ENCODE measurements at regions not wholly inside any gene's neighbourhood (a gene's known extent, or its start where the extent isn't known, plus 50 kb on each side); places are given as distances from the start of the nearest gene placed in this dataset.

DNA sequence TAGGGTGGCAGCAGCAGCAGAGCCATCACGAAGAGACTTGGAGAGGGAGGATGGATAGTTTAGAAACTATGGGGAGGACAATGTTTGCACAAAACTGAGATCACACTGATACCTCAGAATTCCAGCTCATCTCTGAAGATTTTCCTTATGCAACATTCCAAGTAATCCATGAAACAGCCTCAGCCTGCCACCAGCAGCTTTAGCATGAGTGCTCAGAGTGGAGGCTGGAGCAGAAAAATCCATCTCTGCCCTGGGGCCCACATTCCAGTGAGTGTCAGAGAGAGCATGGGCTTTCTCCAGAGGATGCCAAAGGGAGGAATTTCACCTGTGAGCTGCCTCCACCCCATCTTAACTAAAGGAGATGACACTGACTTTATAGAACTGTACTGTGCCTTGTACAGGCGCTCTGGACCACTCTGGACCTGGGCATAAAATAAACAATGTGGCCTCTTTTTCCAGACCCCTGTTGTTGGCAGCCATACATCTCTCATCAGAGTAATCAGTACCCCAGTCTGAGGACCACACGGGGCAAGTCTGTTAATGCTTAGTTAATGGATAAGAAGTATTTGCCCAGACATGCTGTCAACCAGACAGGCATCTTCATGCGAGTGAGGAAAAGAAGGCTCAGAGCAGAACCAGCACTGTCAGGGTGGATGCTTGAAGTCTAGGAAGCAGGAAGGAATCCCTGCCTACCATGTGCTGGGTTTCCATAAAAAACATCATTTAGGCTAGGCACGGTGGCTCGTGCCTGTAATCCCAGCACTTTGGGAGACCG lies 440.9 kb downstream of the ENC1 start:
- no peaks in the 10 kb centered on the region for H3F3A ChIP-seq (replicated peaks; ENCODE audit: low read depth)
- Mint-ChIP-seq H3K9me3 (no peaks in the 10 kb centered on the region), H3K27me3 (ENCODE audit: insufficient read depth, low read depth, poor library complexity) (peaks cover 4% of the 10 kb centered on the region), H3K27ac (no peak overlapping the region), H3K4me1 (no peaks in the 10 kb centered on the region), H3K4me3 (no peak overlapping the region), H3K36me3 (ENCODE audit: low read depth) (no peaks in the 10 kb centered on the region)
- no peaks in the 10 kb centered on the region for H4K20me1 ChIP-seq (replicated peaks; ENCODE audit: insufficient read depth)
- H3K27ac ChIP-seq (ENCODE audit: low read depth) = no peak overlapping the region
- H2AFZ ChIP-seq = no peak overlapping the region
- no peak overlapping the region for H3K4me2 ChIP-seq
- no peaks in the 10 kb centered on the region for H3K27me3 ChIP-seq (ENCODE audit: insufficient read depth)
- DNase-seq (ENCODE audit: low spot score) (no peak), ATAC-seq (no peak)
- TF ChIP-seq, protein P1, sequence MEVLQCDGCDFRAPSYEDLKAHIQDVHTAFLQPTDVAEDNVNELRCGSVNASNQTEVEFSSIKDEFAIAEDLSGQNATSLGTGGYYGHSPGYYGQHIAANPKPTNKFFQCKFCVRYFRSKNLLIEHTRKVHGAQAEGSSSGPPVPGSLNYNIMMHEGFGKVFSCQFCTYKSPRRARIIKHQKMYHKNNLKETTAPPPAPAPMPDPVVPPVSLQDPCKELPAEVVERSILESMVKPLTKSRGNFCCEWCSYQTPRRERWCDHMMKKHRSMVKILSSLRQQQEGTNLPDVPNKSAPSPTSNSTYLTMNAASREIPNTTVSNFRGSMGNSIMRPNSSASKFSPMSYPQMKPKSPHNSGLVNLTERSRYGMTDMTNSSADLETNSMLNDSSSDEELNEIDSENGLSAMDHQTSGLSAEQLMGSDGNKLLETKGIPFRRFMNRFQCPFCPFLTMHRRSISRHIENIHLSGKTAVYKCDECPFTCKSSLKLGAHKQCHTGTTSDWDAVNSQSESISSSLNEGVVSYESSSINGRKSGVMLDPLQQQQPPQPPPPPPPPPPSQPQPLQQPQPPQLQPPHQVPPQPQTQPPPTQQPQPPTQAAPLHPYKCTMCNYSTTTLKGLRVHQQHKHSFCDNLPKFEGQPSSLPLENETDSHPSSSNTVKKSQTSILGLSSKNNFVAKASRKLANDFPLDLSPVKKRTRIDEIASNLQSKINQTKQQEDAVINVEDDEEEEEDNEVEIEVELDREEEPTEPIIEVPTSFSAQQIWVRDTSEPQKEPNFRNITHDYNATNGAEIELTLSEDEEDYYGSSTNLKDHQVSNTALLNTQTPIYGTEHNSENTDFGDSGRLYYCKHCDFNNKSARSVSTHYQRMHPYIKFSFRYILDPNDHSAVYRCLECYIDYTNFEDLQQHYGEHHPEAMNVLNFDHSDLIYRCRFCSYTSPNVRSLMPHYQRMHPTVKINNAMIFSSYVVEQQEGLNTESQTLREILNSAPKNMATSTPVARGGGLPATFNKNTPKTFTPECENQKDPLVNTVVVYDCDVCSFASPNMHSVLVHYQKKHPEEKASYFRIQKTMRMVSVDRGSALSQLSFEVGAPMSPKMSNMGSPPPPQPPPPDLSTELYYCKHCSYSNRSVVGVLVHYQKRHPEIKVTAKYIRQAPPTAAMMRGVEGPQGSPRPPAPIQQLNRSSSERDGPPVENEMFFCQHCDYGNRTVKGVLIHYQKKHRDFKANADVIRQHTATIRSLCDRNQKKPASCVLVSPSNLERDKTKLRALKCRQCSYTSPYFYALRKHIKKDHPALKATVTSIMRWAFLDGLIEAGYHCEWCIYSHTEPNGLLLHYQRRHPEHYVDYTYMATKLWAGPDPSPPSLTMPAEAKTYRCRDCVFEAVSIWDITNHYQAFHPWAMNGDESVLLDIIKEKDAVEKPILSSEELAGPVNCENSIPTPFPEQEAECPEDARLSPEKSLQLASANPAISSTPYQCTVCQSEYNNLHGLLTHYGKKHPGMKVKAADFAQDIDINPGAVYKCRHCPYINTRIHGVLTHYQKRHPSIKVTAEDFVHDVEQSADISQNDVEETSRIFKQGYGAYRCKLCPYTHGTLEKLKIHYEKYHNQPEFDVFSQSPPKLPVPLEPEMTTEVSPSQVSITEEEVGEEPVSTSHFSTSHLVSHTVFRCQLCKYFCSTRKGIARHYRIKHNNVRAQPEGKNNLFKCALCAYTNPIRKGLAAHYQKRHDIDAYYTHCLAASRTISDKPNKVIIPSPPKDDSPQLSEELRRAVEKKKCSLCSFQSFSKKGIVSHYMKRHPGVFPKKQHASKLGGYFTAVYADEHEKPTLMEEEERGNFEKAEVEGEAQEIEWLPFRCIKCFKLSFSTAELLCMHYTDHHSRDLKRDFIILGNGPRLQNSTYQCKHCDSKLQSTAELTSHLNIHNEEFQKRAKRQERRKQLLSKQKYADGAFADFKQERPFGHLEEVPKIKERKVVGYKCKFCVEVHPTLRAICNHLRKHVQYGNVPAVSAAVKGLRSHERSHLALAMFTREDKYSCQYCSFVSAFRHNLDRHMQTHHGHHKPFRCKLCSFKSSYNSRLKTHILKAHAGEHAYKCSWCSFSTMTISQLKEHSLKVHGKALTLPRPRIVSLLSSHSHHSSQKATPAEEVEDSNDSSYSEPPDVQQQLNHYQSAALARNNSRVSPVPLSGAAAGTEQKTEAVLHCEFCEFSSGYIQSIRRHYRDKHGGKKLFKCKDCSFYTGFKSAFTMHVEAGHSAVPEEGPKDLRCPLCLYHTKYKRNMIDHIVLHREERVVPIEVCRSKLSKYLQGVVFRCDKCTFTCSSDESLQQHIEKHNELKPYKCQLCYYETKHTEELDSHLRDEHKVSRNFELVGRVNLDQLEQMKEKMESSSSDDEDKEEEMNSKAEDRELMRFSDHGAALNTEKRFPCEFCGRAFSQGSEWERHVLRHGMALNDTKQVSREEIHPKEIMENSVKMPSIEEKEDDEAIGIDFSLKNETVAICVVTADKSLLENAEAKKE (CRISPR knock-in tag; IDR thresholded peaks at IDR 0.05) = no peak
- TF ChIP-seq EZH2 (IDR thresholded peaks at IDR 0.05; ENCODE audit: low read depth, unreplicated experiment) (no peak), ZNF114 (CRISPR knock-in tag; IDR thresholded peaks at IDR 0.05) (no peak), NANOG (IDR thresholded peaks at IDR 0.05; ENCODE audit: borderline replicate concordance) (no peak), EZH2phosphoT487 (IDR thresholded peaks at IDR 0.05; ENCODE audit: unreplicated experiment) (no peak), STAT1 (IDR thresholded peaks at IDR 0.05; ENCODE audit: unreplicated experiment) (no peak), JUNB (IDR thresholded peaks at IDR 0.05; ENCODE audit: unreplicated experiment) (no peak), ZNF331 (CRISPR knock-in tag; IDR thresholded peaks at IDR 0.05; ENCODE audit: low read depth) (no peak), CREB1 (CRISPR knock-in tag; IDR thresholded peaks at IDR 0.05; ENCODE audit: low read depth) (no peak), POLR2AphosphoS5 (IDR thresholded peaks at IDR 0.05; ENCODE audit: low read depth) (no peak)
- TF ChIP-seq, protein P2, sequence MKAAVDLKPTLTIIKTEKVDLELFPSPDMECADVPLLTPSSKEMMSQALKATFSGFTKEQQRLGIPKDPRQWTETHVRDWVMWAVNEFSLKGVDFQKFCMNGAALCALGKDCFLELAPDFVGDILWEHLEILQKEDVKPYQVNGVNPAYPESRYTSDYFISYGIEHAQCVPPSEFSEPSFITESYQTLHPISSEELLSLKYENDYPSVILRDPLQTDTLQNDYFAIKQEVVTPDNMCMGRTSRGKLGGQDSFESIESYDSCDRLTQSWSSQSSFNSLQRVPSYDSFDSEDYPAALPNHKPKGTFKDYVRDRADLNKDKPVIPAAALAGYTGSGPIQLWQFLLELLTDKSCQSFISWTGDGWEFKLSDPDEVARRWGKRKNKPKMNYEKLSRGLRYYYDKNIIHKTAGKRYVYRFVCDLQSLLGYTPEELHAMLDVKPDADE (IDR thresholded peaks at IDR 0.05) = no peak
- TF ChIP-seq, protein P3, sequence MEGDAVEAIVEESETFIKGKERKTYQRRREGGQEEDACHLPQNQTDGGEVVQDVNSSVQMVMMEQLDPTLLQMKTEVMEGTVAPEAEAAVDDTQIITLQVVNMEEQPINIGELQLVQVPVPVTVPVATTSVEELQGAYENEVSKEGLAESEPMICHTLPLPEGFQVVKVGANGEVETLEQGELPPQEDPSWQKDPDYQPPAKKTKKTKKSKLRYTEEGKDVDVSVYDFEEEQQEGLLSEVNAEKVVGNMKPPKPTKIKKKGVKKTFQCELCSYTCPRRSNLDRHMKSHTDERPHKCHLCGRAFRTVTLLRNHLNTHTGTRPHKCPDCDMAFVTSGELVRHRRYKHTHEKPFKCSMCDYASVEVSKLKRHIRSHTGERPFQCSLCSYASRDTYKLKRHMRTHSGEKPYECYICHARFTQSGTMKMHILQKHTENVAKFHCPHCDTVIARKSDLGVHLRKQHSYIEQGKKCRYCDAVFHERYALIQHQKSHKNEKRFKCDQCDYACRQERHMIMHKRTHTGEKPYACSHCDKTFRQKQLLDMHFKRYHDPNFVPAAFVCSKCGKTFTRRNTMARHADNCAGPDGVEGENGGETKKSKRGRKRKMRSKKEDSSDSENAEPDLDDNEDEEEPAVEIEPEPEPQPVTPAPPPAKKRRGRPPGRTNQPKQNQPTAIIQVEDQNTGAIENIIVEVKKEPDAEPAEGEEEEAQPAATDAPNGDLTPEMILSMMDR (conservative IDR thresholded peaks at IDR 0.05; ENCODE audit: low read depth in 2 of 2) = no peak
- TF ChIP-seq, protein P4, sequence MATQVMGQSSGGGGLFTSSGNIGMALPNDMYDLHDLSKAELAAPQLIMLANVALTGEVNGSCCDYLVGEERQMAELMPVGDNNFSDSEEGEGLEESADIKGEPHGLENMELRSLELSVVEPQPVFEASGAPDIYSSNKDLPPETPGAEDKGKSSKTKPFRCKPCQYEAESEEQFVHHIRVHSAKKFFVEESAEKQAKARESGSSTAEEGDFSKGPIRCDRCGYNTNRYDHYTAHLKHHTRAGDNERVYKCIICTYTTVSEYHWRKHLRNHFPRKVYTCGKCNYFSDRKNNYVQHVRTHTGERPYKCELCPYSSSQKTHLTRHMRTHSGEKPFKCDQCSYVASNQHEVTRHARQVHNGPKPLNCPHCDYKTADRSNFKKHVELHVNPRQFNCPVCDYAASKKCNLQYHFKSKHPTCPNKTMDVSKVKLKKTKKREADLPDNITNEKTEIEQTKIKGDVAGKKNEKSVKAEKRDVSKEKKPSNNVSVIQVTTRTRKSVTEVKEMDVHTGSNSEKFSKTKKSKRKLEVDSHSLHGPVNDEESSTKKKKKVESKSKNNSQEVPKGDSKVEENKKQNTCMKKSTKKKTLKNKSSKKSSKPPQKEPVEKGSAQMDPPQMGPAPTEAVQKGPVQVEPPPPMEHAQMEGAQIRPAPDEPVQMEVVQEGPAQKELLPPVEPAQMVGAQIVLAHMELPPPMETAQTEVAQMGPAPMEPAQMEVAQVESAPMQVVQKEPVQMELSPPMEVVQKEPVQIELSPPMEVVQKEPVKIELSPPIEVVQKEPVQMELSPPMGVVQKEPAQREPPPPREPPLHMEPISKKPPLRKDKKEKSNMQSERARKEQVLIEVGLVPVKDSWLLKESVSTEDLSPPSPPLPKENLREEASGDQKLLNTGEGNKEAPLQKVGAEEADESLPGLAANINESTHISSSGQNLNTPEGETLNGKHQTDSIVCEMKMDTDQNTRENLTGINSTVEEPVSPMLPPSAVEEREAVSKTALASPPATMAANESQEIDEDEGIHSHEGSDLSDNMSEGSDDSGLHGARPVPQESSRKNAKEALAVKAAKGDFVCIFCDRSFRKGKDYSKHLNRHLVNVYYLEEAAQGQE (IDR thresholded peaks at IDR 0.05; ENCODE audit: unreplicated experiment) = no peak
- no peak overlapping the region for H3K4me3 ChIP-seq
- H3K9me2 ChIP-seq (ENCODE audit: insufficient read depth) = peaks cover 5% of the 10 kb centered on the region; the same call in 1 of the 2 replicates
- no peaks in the 10 kb centered on the region for H3K79me2 ChIP-seq (replicated peaks; ENCODE audit: insufficient read depth)
- H3K36me3 ChIP-seq (ENCODE audit: insufficient read depth) = no peaks in the 10 kb centered on the region
- H3K4me1 ChIP-seq (ENCODE audit: insufficient read depth) = no peaks in the 10 kb centered on the region

Data from GM23338 (cell line).